Erythroblast (primary cell): ENCODE measurements at regions not wholly inside any gene's neighbourhood (a gene's known extent, or its start where the extent isn't known, plus 50 kb on each side); places are given as distances from the start of the nearest gene placed in this dataset.
"Not testable (repeated sequence)": the region's sequence is repeated elsewhere in the genome, so short reads cannot be mapped to it uniquely, and the experiment has no call there.

ENCODE experiments used
- GATA1 ChIP-seq: IDR thresholded peaks from 2 replicates; pipeline ENCODE4 v1.6.1; 2011; ENCODE audit warnings: low read depth, mild to moderate bottlenecking, control low read depth, low read length, moderate library complexity
- POLR2A ChIP-seq: IDR thresholded peaks from 2 replicates; pipeline ENCODE4 v1.6.1; 2011; ENCODE audit warnings: mild to moderate bottlenecking, low read length

DNA sequence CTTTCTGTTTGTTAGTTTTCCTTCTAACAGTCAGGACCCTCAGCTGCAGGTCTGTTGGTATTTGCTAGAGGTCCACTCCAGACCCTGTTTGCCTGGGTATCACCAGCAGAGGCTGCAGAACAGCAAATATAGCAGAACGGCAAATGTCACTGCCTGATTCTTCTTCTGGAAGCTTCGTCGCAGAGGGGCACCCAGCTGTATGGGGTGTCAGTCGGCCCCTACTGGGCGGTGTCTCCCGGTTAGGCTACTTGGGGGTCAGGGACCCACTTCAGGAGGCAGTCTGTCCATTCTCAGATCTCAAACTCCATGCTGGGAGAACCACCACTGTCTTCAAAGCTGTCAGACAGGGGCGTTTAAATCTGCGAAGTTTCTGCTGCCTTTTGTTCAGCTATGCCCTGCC is 448.6 kb upstream of the UBE2E3 start:
- TF ChIP-seq POLR2A, GATA1: not testable (repeated sequence)
